Limb (tissue), 2 donors: ENCODE measurements at regions not wholly inside any gene's neighbourhood (a gene's known extent, or its start where the extent isn't known, plus 50 kb on each side); places are given as distances from the start of the nearest gene placed in this dataset.
A peak's percentile ranks its signal among the peaks of the same experiment; 100 is the strongest.
"Not testable (repeated sequence)": the region's sequence is repeated elsewhere in the genome, so short reads cannot be mapped to it uniquely, and the experiment has no call there.

Experiments used
- DNase-seq, 2 donors: peaks; one replicate each; pipeline ENCODE4 v3.0.0-alpha.2; 2016; ENCODE audit errors: extremely low spot score in 2 of 2

- no peak for DNase-seq
These were observed 491.8 kb downstream of the XIRP2 start for GRCh38 chr2:167380094-167380493.

GRCh38 chr2:167369083-167369482 is 480.8 kb downstream of the XIRP2 start:
- no peak for DNase-seq

GRCh38 chr2:167368371-167368770 is 480.1 kb downstream of the XIRP2 start:
- no peak for DNase-seq

DNA sequence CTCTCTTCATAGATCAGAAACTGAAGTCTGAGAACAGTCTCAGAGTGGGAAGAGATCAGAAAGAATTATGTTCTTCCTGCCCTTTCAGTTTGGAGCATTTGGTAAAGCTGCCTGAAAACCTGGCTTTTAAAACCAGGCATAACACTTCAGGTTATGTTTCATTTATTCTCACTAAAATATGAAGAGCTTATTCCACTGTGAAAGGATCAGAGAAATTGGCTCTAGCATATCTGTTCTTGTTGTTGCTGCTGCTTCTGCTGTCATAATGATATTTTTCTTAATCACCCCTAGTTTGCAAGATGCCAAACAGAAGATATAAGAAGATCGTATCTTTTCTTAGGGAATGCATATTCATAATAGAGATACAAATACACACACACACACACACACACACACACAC is 476.9 kb downstream of the XIRP2 start:
- no peak for DNase-seq

- DNase-seq, result no peak
These were observed 473.1 kb downstream of the XIRP2 start for GRCh38 chr2:167361426-167361825.

DNA sequence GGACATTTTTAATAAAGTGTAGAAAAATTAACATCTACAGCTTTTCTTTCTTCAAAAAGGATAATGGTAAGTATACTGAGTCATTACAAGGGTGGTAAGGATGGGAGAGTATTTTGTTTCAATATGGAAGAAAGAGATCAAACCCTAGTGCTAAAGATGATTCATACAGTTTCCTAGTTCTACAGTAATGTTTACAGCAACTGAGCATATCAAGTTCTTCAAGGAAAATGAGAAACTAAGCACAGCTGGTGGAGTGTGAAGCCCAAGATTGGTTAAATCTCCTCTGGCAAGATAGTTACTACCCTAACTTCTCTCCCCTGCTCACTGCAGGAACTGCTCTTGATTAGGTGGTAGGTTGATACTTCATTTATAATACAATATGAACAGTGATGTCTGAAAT is 467.5 kb downstream of the XIRP2 start:
- no peak for DNase-seq

- no peak for DNase-seq
These were observed 465.5 kb downstream of the XIRP2 start for GRCh38 chr2:167353605-167354280.

DNA sequence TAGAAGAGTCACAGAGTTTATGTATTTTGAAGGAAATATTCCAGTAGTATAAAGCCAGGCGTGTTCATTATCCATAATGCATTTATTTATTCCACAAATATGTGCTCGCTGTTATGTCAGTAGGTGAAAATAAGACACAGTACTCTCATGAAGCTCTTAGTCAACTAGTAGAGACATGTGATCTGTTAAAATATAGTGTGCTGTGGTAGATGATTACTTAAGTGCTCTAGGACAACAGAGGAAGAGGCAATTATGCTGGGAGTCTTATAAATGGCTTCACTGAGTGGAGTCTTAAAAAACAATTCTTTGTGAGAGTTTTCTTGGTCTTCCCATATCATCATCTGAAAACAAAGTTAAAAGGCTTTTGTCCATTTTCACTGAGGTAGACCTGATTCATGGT is 457.3 kb downstream of the XIRP2 start:
- no peak for DNase-seq

DNA sequence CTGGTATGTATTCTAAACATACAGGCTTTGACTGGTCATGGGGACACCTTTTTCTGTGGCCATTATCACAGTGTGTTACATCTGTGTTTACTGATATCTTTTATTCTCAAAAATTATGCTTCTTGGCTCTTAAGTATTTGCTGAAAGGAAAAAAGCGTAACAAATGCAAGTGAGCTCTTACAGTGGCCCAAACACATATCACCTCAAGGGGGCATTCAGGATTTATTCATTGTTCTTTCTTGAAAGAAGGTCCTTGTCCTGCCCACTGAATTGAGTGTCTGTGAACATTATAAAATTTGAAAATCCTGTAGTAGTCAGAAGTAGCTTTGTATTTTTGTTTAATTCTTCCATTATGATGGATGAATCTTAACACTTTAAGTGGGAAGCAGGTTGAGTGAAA is 454.5 kb downstream of the XIRP2 start:
- DNase-seq, result no peak

DNA sequence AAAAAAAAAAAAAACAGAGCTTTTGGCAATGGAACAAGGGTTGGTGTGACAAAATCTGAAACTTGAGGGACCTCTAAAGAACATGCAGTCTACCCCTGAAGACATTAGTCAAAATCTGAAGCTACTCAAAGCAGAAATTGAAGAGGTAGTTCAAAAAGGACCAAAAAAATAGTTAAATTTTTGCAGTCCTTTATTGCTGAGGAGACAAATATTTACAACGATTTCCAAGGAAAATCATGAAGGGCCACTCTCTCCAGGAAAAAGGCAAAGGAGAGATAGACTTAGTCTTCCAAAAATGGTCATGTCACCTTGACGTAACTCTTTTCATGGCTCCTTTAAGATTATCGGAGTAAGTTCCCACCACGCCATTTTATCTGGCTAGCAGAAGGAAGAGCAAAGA is 452.0 kb downstream of the XIRP2 start:
- DNase-seq, result no peak

DNA sequence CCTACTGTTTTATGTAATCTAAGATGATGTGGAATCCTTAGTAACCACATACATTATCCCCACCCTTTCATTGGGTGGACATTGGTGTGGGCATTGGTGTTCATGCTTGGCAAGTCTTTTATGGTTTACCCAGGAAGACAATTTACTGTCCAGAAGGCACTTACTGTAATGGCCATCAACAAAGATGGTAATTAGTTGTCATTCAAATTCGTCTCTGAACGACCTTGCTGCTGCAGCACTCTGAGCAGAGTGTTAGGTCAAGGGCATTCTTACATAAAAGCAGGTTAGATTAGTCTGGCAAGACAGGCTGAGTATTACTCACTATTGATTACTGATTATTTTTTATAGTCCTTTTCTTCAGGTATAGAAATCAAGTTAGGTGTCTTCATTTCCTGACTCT is 447.9 kb downstream of the XIRP2 start:
- no peak for DNase-seq

- DNase-seq, result no peak
These were observed 447.3 kb downstream of the XIRP2 start for GRCh38 chr2:167335541-167335992.

DNA sequence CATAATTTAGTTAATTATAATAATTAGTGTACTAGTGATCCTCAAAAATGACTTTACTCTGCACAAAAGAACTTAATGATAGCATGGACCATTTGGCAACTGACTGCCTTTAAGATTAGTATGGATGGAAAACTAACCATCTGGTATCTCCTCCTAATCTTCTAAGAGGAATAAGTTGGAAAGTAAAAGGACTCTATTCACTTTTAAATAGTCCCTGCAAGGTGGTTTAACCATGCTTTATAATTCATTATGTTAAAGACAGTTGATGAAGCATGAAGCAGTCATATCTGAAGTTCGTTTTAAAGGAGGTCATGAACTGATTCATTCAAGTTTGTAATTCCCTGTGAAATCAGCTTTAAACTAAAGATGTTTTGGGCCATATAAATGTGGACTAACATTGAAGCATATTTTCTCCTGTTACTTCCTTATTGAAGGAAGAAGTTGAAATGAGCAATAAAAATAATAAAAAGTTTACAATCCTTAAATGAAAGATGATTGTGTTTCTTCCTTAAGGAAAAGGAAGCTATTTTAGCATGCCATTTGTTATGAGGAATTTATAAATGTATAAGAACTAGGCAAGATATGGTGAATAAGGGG is 446.0 kb downstream of the XIRP2 start:
- DNase-seq, result no peak

GRCh38 chr2:167333245-167333644 is 445.0 kb downstream of the XIRP2 start:
- no peak for DNase-seq

DNA sequence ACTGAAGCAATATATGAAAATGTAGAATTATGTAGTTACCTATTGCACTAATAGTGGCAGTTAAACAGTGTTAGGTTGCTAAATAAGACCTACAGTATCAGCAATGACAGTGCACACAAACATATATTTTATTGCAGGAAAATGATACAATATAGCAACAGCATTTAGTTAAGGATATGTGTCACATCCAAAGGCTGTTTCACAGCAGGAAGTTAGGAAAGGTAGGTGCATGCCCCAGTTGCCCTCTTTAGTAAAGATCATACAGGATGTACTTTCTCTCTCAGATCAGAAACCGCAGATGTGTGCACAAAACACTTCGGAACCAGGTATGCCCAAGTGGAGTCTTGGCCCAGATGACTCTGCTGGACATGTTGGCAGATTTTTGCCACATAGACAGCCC is 444.1 kb downstream of the XIRP2 start:
- DNase-seq, result no peak

GRCh38 chr2:167331636-167332232 is 443.5 kb downstream of the XIRP2 start:
- peak in 1 of 2 donors; percentile 27 for DNase-seq

- not testable (repeated sequence) for DNase-seq
These were observed 440.5 kb downstream of the XIRP2 start for GRCh38 chr2:167328808-167329207.

DNA sequence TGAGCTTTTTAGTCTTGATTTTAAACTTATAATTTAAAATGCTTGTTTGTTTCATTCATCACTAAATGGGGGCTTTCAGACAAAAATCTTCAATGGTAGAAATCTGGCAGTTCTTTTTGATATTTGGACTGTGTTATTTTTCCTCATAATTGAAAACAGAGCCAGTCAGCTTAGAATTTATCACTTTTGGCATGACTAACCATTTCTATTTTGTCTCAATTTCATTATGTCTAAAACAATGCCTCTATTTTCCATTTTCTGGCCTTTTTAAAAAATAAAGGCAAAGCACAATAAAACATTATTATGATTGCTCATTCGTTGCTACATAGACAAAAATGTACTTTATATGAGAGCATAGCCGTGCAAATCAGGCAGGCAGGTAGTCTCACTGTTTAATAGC is 434.5 kb downstream of the XIRP2 start:
- no peak for DNase-seq

- DNase-seq, result no peak
These were observed 430.3 kb downstream of the XIRP2 start for GRCh38 chr2:167318581-167318980.

- no peak for DNase-seq
These were observed 422.2 kb downstream of the XIRP2 start for GRCh38 chr2:167310442-167310841.
